Liver (tissue), 8 donors: ENCODE measurements at regions not wholly inside any gene's neighbourhood (a gene's known extent, or its start where the extent isn't known, plus 50 kb on each side); places are given as distances from the start of the nearest gene placed in this dataset.

Experiments
- DNase-seq: peaks from one replicate; pipeline ENCODE4 v3.0.0-alpha.2; 2017; ENCODE audit warnings: low spot score
- H3K27ac ChIP-seq, 2 donors: one replicate each; pipeline ENCODE4 v1.7.0; 2013; ENCODE audit warnings: inconsistent platforms in 2 of 2, low read length in 2 of 2, control low read depth in 1 of 2, low read depth in 1 of 2, mild to moderate bottlenecking in 1 of 2
- H3K27me3 ChIP-seq, 4 donors: one replicate each; pipeline versions ENCODE4 v1.6.1 to v1.7.0; 2013; ENCODE audit warnings: low read length in 3 of 4, inconsistent platforms in 1 of 4, mild to moderate bottlenecking in 1 of 4, moderate library complexity in 1 of 4; ENCODE audit not compliant: control insufficient read depth in 4 of 4, insufficient read depth in 4 of 4
- H3K36me3 ChIP-seq, 4 donors: one replicate each; pipeline versions ENCODE4 v1.6.1 to v1.7.0; 2013; ENCODE audit warnings: low read length in 3 of 4, mild to moderate bottlenecking in 3 of 4, low read depth in 1 of 4, moderate library complexity in 1 of 4; ENCODE audit not compliant: control insufficient read depth in 4 of 4, insufficient read depth in 3 of 4
- H3K4me1 ChIP-seq, 4 donors: one replicate each; pipeline versions ENCODE4 v1.6.1 to v1.7.0; 2013; ENCODE audit warnings: low read length in 3 of 4, mild to moderate bottlenecking in 3 of 4, moderate library complexity in 1 of 4; ENCODE audit not compliant: control insufficient read depth in 4 of 4, insufficient read depth in 4 of 4
- H3K4me3 ChIP-seq, 3 donors: one replicate each; pipeline versions ENCODE4 v1.6.1 to v1.7.0; 2013; ENCODE audit warnings: low read length in 3 of 3, control low read depth in 1 of 3, low read depth in 1 of 3, mild to moderate bottlenecking in 1 of 3
- H3K9ac ChIP-seq, 2 donors: one replicate each; pipeline ENCODE4 v1.7.0; 2013; ENCODE audit warnings: low read length in 2 of 2, mild to moderate bottlenecking in 2 of 2, moderate library complexity in 2 of 2, control low read depth in 1 of 2, low read depth in 1 of 2
- H3K9me3 ChIP-seq, 4 donors: one replicate each; pipeline versions ENCODE4 v1.6.1 to v1.7.0; 2013; ENCODE audit warnings: low read length in 3 of 4; ENCODE audit not compliant: control insufficient read depth in 4 of 4
- FOXA1 ChIP-seq: IDR thresholded peaks from 2 replicates; pipeline ENCODE4 v1.6.1; 2016; ENCODE audit warnings: antibody characterized with exemption
- FOXA2 ChIP-seq: IDR thresholded peaks from 2 replicates; pipeline ENCODE4 v1.6.1; 2016; ENCODE audit warnings: antibody characterized with exemption
- GABPA ChIP-seq, 2 donors: IDR thresholded peaks in 1 of 2; conservative IDR thresholded peaks in 1 of 2; 2 replicates each; pipeline ENCODE4 v1.6.1; 2016; ENCODE audit warnings: antibody characterized with exemption in 2 of 2, mild to moderate bottlenecking in 1 of 2, moderate library complexity in 1 of 2
- HNF4A ChIP-seq, 2 donors: conservative IDR thresholded peaks; 2 replicates each; pipeline ENCODE4 v1.6.1; 2016; ENCODE audit warnings: antibody characterized with exemption in 2 of 2, mild to moderate bottlenecking in 2 of 2
- HNF4G ChIP-seq: IDR thresholded peaks from 2 replicates; pipeline ENCODE4 v1.6.1; 2016; ENCODE audit warnings: antibody characterized with exemption
- RAD21 ChIP-seq, 2 donors: IDR thresholded peaks; 2 replicates each; pipeline ENCODE4 v1.6.1; 2016; ENCODE audit warnings: antibody characterized with exemption in 2 of 2, mild to moderate bottlenecking in 2 of 2
- RXRA ChIP-seq, 2 donors: IDR thresholded peaks; 2 replicates each; pipeline ENCODE4 v1.6.1; 2017 to 2018; ENCODE audit warnings: antibody characterized with exemption in 2 of 2, mild to moderate bottlenecking in 1 of 2
- SP1 ChIP-seq: IDR thresholded peaks from 2 replicates; pipeline ENCODE4 v1.6.1; 2018; ENCODE audit warnings: antibody characterized with exemption, mild to moderate bottlenecking
- YY1 ChIP-seq: IDR thresholded peaks from 2 replicates; pipeline ENCODE4 v1.6.1; 2016; ENCODE audit warnings: antibody characterized with exemption, mild to moderate bottlenecking
- WGBS: extraction: QIAGEN DNeasy Blood & Tissue Kit; methylation state at CpG from one replicate; pipeline ENCODE4 v1.1.7; 2013; 5-methylcytosine and 5-hydroxymethylcytosine counted together
- TF ChIP-seq, protein P1 (sequence below): IDR thresholded peaks from 2 replicates; pipeline ENCODE4 v1.6.1; 2016; ENCODE audit warnings: antibody characterized with exemption
- TF ChIP-seq, protein P2 (sequence below): IDR thresholded peaks from 2 replicates; pipeline ENCODE4 v1.6.1; 2016; ENCODE audit warnings: antibody characterized with exemption, mild to moderate bottlenecking
- TF ChIP-seq, protein P3 (sequence below): fragments of 150-350 bp; IDR thresholded peaks from 2 replicates; pipeline ENCODE4 v1.5.1; 2017; ENCODE audit warnings: improper control_type of control experiment, low read depth, low read length; ENCODE audit not compliant: missing input control
- TF ChIP-seq, protein P4 (sequence below): IDR thresholded peaks from 2 replicates; pipeline ENCODE4 v1.6.1; 2016; ENCODE audit warnings: antibody characterized with exemption
- TF ChIP-seq, protein P5 (sequence below): IDR thresholded peaks from 2 replicates; pipeline ENCODE4 v1.6.1; 2016; ENCODE audit warnings: antibody characterized with exemption
- donor health status: healthy.
- donor health status: healthy.
- donor health status: healthy.
- donor health status: healthy.
- donor health status: healthy.

DNA sequence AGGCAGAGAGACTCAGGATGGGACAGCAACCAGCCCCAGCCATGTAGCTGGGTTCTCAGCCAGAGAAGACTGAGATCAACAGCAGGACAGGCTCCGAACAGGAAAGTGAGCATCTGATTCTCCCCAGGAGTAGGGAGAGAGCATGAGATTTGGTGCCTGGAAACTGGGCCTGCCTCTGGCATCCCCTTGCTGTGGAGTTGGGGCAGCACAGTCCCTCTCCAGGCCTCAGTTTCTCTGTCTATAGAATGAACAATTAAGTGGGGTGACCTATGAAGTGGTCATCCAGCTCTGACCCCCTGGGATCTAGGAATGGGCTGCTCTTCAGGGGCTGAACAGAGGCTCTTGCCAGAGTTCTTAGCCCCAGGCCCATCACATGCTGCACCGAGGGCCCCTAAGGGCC is 55.6 kb downstream of the KLHDC7A start:
- H3K4me3 ChIP-seq = no peak overlapping the region
- H3K9me3 ChIP-seq = no peaks in the 10 kb centered on the region
- H3K4me1 ChIP-seq = no peaks in the 10 kb centered on the region
- no peak overlapping the region for H3K27ac ChIP-seq
- no peak overlapping the region for H3K9ac ChIP-seq
- H3K27me3 ChIP-seq = peaks cover 0 to 5% (median under 1%) of the 10 kb centered on the region in 4 donors
- H3K36me3 ChIP-seq = no peaks in the 10 kb centered on the region
- peak; percentile 22 for DNase-seq
- 83% methylated on average over 2 of the region's 2 CpGs for WGBS
- TF ChIP-seq HNF4A (conservative IDR thresholded peaks at IDR 0.05) = no peak

DNA sequence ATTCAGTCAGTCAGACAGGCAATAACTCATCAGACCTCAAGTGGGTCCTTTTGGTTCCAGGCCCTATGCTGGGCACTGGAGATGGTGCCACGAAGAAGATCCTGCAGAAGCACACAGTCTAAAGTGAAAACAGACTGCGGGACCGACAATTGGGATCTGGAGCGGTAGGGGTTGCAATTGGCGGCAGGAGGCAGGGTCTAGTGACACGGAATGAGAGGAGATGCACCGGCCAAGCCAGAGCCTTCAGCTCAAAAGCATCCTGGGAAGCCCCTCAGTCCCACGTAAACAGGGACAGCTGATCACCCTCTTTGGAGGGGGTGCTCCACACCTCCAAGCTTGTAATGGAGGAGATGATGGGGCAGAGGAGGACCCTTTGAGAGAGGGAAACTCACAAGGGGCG is 56.2 kb downstream of the KLHDC7A start:
- H3K9me3 ChIP-seq = no peaks in the 10 kb centered on the region
- no peaks in the 10 kb centered on the region for H3K4me1 ChIP-seq
- no peaks in the 10 kb centered on the region for H3K36me3 ChIP-seq
- 85% methylated on average over 9 of the region's 9 CpGs for WGBS
- H3K9ac ChIP-seq = no peak overlapping the region
- no peak overlapping the region for H3K27ac ChIP-seq
- TF ChIP-seq, protein P1, sequence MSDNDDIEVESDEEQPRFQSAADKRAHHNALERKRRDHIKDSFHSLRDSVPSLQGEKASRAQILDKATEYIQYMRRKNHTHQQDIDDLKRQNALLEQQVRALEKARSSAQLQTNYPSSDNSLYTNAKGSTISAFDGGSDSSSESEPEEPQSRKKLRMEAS = no peak
- TF ChIP-seq RXRA (IDR thresholded peaks at IDR 0.05) = no peak
- TF ChIP-seq, protein P2, sequence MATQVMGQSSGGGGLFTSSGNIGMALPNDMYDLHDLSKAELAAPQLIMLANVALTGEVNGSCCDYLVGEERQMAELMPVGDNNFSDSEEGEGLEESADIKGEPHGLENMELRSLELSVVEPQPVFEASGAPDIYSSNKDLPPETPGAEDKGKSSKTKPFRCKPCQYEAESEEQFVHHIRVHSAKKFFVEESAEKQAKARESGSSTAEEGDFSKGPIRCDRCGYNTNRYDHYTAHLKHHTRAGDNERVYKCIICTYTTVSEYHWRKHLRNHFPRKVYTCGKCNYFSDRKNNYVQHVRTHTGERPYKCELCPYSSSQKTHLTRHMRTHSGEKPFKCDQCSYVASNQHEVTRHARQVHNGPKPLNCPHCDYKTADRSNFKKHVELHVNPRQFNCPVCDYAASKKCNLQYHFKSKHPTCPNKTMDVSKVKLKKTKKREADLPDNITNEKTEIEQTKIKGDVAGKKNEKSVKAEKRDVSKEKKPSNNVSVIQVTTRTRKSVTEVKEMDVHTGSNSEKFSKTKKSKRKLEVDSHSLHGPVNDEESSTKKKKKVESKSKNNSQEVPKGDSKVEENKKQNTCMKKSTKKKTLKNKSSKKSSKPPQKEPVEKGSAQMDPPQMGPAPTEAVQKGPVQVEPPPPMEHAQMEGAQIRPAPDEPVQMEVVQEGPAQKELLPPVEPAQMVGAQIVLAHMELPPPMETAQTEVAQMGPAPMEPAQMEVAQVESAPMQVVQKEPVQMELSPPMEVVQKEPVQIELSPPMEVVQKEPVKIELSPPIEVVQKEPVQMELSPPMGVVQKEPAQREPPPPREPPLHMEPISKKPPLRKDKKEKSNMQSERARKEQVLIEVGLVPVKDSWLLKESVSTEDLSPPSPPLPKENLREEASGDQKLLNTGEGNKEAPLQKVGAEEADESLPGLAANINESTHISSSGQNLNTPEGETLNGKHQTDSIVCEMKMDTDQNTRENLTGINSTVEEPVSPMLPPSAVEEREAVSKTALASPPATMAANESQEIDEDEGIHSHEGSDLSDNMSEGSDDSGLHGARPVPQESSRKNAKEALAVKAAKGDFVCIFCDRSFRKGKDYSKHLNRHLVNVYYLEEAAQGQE = no peak
- no peak for TF ChIP-seq YY1
- TF ChIP-seq FOXA2 = no peak
- no peak for TF ChIP-seq FOXA1
- TF ChIP-seq, protein P3, sequence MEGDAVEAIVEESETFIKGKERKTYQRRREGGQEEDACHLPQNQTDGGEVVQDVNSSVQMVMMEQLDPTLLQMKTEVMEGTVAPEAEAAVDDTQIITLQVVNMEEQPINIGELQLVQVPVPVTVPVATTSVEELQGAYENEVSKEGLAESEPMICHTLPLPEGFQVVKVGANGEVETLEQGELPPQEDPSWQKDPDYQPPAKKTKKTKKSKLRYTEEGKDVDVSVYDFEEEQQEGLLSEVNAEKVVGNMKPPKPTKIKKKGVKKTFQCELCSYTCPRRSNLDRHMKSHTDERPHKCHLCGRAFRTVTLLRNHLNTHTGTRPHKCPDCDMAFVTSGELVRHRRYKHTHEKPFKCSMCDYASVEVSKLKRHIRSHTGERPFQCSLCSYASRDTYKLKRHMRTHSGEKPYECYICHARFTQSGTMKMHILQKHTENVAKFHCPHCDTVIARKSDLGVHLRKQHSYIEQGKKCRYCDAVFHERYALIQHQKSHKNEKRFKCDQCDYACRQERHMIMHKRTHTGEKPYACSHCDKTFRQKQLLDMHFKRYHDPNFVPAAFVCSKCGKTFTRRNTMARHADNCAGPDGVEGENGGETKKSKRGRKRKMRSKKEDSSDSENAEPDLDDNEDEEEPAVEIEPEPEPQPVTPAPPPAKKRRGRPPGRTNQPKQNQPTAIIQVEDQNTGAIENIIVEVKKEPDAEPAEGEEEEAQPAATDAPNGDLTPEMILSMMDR = no peak
- TF ChIP-seq SP1 = no peak
- no peak for TF ChIP-seq RAD21 (IDR thresholded peaks at IDR 0.05)
- no peak for TF ChIP-seq HNF4G
- TF ChIP-seq, protein P4, sequence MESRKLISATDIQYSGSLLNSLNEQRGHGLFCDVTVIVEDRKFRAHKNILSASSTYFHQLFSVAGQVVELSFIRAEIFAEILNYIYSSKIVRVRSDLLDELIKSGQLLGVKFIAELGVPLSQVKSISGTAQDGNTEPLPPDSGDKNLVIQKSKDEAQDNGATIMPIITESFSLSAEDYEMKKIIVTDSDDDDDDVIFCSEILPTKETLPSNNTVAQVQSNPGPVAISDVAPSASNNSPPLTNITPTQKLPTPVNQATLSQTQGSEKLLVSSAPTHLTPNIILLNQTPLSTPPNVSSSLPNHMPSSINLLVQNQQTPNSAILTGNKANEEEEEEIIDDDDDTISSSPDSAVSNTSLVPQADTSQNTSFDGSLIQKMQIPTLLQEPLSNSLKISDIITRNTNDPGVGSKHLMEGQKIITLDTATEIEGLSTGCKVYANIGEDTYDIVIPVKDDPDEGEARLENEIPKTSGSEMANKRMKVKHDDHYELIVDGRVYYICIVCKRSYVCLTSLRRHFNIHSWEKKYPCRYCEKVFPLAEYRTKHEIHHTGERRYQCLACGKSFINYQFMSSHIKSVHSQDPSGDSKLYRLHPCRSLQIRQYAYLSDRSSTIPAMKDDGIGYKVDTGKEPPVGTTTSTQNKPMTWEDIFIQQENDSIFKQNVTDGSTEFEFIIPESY = no peak
- TF ChIP-seq, protein P5, sequence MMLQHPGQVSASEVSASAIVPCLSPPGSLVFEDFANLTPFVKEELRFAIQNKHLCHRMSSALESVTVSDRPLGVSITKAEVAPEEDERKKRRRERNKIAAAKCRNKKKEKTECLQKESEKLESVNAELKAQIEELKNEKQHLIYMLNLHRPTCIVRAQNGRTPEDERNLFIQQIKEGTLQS = no peak
- TF ChIP-seq GABPA (IDR thresholded peaks at IDR 0.05 in 1 of 2, conservative IDR thresholded peaks at IDR 0.05 in 1 of 2) = no peak
- peak; percentile 20 for DNase-seq
- H3K4me3 ChIP-seq = no peak overlapping the region
- peaks cover 0 to 5% (median 0%) of the 10 kb centered on the region in 4 donors for H3K27me3 ChIP-seq
